ENCODE measurements at regions not wholly inside any gene's neighbourhood (a gene's known extent, or its start where the extent isn't known, plus 50 kb on each side); places are given as distances from the start of the nearest gene placed in this dataset.

GRCh38 chr9:87147839-87148238 is 200.5 kb upstream of the GAS1 start:
- no peak overlapping the region for H3K4me2 ChIP-seq (ENCODE audit: insufficient read depth, insufficient read length, low read length)

More at GRCh38 chr9:87147839-87148238, 200.5 kb upstream of the GAS1 start:
- H3K14ac ChIP-seq (ENCODE audit: insufficient read depth, low read length): peak overlapping the region; percentile 84; the same call in 1 of the 2 replicates
- peaks cover 58% of the 10 kb centered on the region for H3K27me3 Mint-ChIP-seq (ENCODE audit: low read depth)
- H3K27me3 ChIP-seq (ENCODE audit: insufficient read depth, low read length): no peaks in the 10 kb centered on the region
- H3K56ac ChIP-seq (ENCODE audit: insufficient read length, low read depth, low read length): no peak overlapping the region
- no peak overlapping the region for H4K5ac ChIP-seq (ENCODE audit: insufficient read length, low read depth, low read length)
- no peak for DNase-seq
- H2BK120ac ChIP-seq (ENCODE audit: low read depth, low read length, poor library complexity, severe bottlenecking): no peak overlapping the region
- no peaks in the 10 kb centered on the region for H3K79me1 ChIP-seq (ENCODE audit: insufficient read depth, low read depth, low read length, poor library complexity, severe bottlenecking)
- H3K79me2 ChIP-seq (ENCODE audit: insufficient read depth, low read length): no peaks in the 10 kb centered on the region
- peaks cover 2% of the 10 kb centered on the region; the same call in 1 of the 2 replicates for H3K4me1 ChIP-seq (ENCODE audit: insufficient read depth, low read length)
- H3K23me2 ChIP-seq (ENCODE audit: insufficient read length, low read depth, low read length, poor library complexity, severe bottlenecking): no peaks in the 10 kb centered on the region
- H2BK12ac ChIP-seq (ENCODE audit: insufficient read length, low read depth, low read length): no peak overlapping the region
- no peaks in the 10 kb centered on the region for H3K9me3 ChIP-seq (ENCODE audit: control insufficient read depth, low read depth, low read length)
- H2BK5ac ChIP-seq (ENCODE audit: insufficient read length, low read length): no peak overlapping the region
- peaks cover 2 to 13% of the 10 kb centered on the region in 2 experiments for H3K4me1 Mint-ChIP-seq
- peak overlapping the region; percentile 29 for H3K9ac ChIP-seq (ENCODE audit: extremely low read depth, insufficient read length, low read length)
- H4K8ac ChIP-seq (replicated peaks; ENCODE audit: insufficient read length, low read depth, low read length): no peak overlapping the region
- H3K36me3 Mint-ChIP-seq (ENCODE audit: insufficient read depth in 1 of 3, low read depth in 3 of 3): peaks cover 0 to 15% (median 1%) of the 10 kb centered on the region in 3 experiments; a peak in 3 of 7 replicates
- H3K4me3 Mint-ChIP-seq: peak overlapping the region; percentile 64 to 75; a peak in 3 of 5 replicates
- H4K20me1 ChIP-seq (ENCODE audit: control insufficient read depth, insufficient read depth, insufficient read length): no peaks in the 10 kb centered on the region
- no peak overlapping the region for H2BK15ac ChIP-seq (ENCODE audit: low read depth, low read length)
- TF ChIP-seq CTCF (conservative IDR thresholded peaks at IDR 0.05): no peak
- H4K91ac ChIP-seq (ENCODE audit: insufficient read length, low read depth, low read length): no peak overlapping the region
- H2AK5ac ChIP-seq (ENCODE audit: insufficient read length, low read length): no peak overlapping the region
- H3K18ac ChIP-seq (ENCODE audit: insufficient read length, low read depth, low read length): peak overlapping the region; percentile 83
- WGBS (ENCODE audit: extremely low coverage, insufficient read length, low lambda C conversion rate): no CpG with 5 or more reads among the region's 8 CpGs
- no peaks in the 10 kb centered on the region; a peak in 1 of 5 replicates for H3K9me3 Mint-ChIP-seq
- H3K27ac Mint-ChIP-seq: no peak overlapping the region
- no peak overlapping the region for H3T11ph ChIP-seq (ENCODE audit: low read length)
- H3K23ac ChIP-seq (ENCODE audit: insufficient read length, low read depth, low read length): no peak overlapping the region
- no peak overlapping the region for H3K27ac ChIP-seq (ENCODE audit: insufficient read length, low read depth, low read length)
- no peak overlapping the region; the same call in 1 of the 2 replicates for H3K4ac ChIP-seq (ENCODE audit: low read depth, low read length)
- H2BK20ac ChIP-seq (ENCODE audit: low read depth, low read length, poor library complexity, severe bottlenecking): no peak overlapping the region
- H2AFZ ChIP-seq (ENCODE audit: low read length): peak overlapping the region; percentile 87
